GM23338 (cell line): ENCODE measurements at regions not wholly inside any gene's neighbourhood (a gene's known extent, or its start where the extent isn't known, plus 50 kb on each side); places are given as distances from the start of the nearest gene placed in this dataset.

Source experiments
- ATAC-seq: fragments of 200-7000 bp; cut with Tn5 transposase; 3 replicates; pipeline ENCODE4 v1.9.1; 2020
- DNase-seq: peaks from one replicate; pipeline ENCODE4 v3.0.0-alpha.2; 2015; ENCODE audit warnings: low spot score
- H2AFZ ChIP-seq: fragments of 200-600 bp; sonication (generic); 2 replicates; pipeline ENCODE4 v1.8.0; 2016; ENCODE audit warnings: antibody characterized with exemption, mild to moderate bottlenecking, moderate library complexity
- H3F3A ChIP-seq: fragments of 200-600 bp; sonication (generic); replicated peaks from 2 replicates; pipeline ENCODE4 v1.8.0; 2017; ENCODE audit warnings: antibody characterized with exemption, mixed run types, low read depth
- H3K27ac ChIP-seq: fragments of 200-600 bp; sonication (generic); 2 replicates; pipeline ENCODE4 v1.6.1; 2016; ENCODE audit warnings: low read depth
- H3K27me3 ChIP-seq: fragments of 200-600 bp; sonication (generic); 2 replicates; pipeline ENCODE4 v1.8.0; 2016; ENCODE audit warnings: mild to moderate bottlenecking, mixed run types, moderate library complexity; ENCODE audit not compliant: insufficient read depth
- H3K36me3 ChIP-seq: fragments of 200-600 bp; sonication (generic); 2 replicates; pipeline ENCODE4 v1.8.0; 2016; ENCODE audit warnings: mild to moderate bottlenecking; ENCODE audit not compliant: insufficient read depth
- H3K4me1 ChIP-seq: fragments of 200-600 bp; sonication (generic); 2 replicates; pipeline ENCODE4 v1.8.0; 2016; ENCODE audit warnings: mild to moderate bottlenecking, moderate library complexity; ENCODE audit not compliant: insufficient read depth
- H3K4me2 ChIP-seq: fragments of 200-600 bp; sonication (generic); 2 replicates; pipeline ENCODE4 v1.7.1; 2017; ENCODE audit warnings: mixed run types
- H3K4me3 ChIP-seq: fragments of 200-600 bp; sonication (generic); 2 replicates; pipeline ENCODE4 v1.6.1; 2016; ENCODE audit warnings: mixed run types
- H3K79me2 ChIP-seq: fragments of 200-600 bp; sonication (generic); replicated peaks from 2 replicates; pipeline ENCODE4 v1.8.0; 2017; ENCODE audit warnings: mild to moderate bottlenecking; ENCODE audit not compliant: insufficient read depth
- H3K9me2 ChIP-seq: fragments of 200-600 bp; sonication (generic); 2 replicates; pipeline ENCODE4 v1.8.0; 2017; ENCODE audit not compliant: insufficient read depth
- H4K20me1 ChIP-seq: fragments of 200-600 bp; sonication (generic); replicated peaks from 2 replicates; pipeline ENCODE4 v1.8.0; 2017; ENCODE audit warnings: mild to moderate bottlenecking; ENCODE audit not compliant: insufficient read depth
- H3K27ac Mint-ChIP-seq: 2 replicates; pipeline ENCODE4 v1.8.0; 2020; ENCODE audit warnings: inconsistent platforms, mild to moderate bottlenecking, moderate library complexity, mixed read lengths
- H3K27me3 Mint-ChIP-seq: 3 replicates; pipeline ENCODE4 v1.8.0; 2022; ENCODE audit warnings: low read depth, mild to moderate bottlenecking, moderate library complexity, mixed read lengths, inconsistent platforms; ENCODE audit not compliant: insufficient read depth, poor library complexity
- H3K36me3 Mint-ChIP-seq: 3 replicates; pipeline ENCODE4 v1.8.0; 2021; ENCODE audit warnings: low read depth, mild to moderate bottlenecking, inconsistent platforms, moderate library complexity, mixed read lengths
- H3K4me1 Mint-ChIP-seq: 3 replicates; pipeline ENCODE4 v1.8.0; 2020; ENCODE audit warnings: mild to moderate bottlenecking, inconsistent platforms, mixed read lengths
- H3K4me3 Mint-ChIP-seq: 3 replicates; pipeline ENCODE4 v1.8.0; 2021; ENCODE audit warnings: moderate library complexity, mild to moderate bottlenecking, inconsistent platforms, mixed read lengths
- H3K9me3 Mint-ChIP-seq: 3 replicates; pipeline ENCODE4 v1.8.0; 2020; ENCODE audit warnings: moderate library complexity, mild to moderate bottlenecking, inconsistent platforms, mixed read lengths
- CTCF ChIP-seq, 2 experiments: fragments of 200-600 bp in 1 of 2; sonication (generic) in 1 of 2; conservative IDR thresholded peaks; 2 replicates each; pipeline versions ENCODE4 v1.5.1 to v1.6.1; 2016 to 2017; ENCODE audit warnings: antibody characterized with exemption in 2 of 2, low read depth in 2 of 2, mild to moderate bottlenecking in 2 of 2, moderate library complexity in 1 of 2
- EZH2phosphoT487 ChIP-seq: fragments of 200-600 bp; sonication (generic); IDR thresholded peaks from one replicate; pipeline ENCODE4 v1.8.1; 2018; ENCODE audit warnings: antibody characterized with exemption; ENCODE audit not compliant: unreplicated experiment
- NANOG ChIP-seq: IDR thresholded peaks from 2 replicates; pipeline ENCODE4 v1.6.1; 2016; ENCODE audit warnings: antibody characterized with exemption, borderline replicate concordance
- ZNF114 ChIP-seq: fragments of 250-450 bp; sonication (Bioruptor Pico); IDR thresholded peaks from 2 replicates; pipeline ENCODE4 v1.5.0; 2020; ENCODE audit warnings: mild to moderate bottlenecking, moderate library complexity
- ZNF462 ChIP-seq: fragments of 250-450 bp; sonication (Bioruptor Pico); IDR thresholded peaks from 2 replicates; pipeline ENCODE4 v1.5.0; 2020; ENCODE audit warnings: mild to moderate bottlenecking, moderate library complexity
- TF ChIP-seq, protein P1 (sequence below): IDR thresholded peaks from 2 replicates; pipeline ENCODE4 v1.6.1; 2016; ENCODE audit warnings: antibody characterized with exemption

DNA sequence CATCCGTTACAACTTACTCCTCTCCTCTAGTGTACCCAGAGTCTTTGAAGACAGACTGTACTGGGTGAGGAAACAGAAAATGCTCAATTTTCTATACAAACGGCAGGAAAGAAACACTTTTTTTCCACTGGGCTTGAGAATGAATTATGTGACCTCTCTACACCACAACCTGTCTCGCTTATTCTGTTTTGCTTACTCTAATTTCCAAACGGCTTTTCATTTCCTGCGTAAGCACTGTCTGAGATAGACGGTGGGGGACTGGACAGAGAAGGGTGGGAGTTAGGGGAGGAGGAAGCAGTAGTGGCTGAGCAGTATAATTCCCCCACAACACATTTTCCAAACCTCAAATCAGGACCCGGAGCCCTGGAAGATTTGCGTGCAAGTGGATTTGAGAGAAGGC lies 191.4 kb upstream of the SDK2 start (continued):
- TF ChIP-seq NANOG (no peak), ZNF462 (CRISPR knock-in tag) (no peak)

DNA sequence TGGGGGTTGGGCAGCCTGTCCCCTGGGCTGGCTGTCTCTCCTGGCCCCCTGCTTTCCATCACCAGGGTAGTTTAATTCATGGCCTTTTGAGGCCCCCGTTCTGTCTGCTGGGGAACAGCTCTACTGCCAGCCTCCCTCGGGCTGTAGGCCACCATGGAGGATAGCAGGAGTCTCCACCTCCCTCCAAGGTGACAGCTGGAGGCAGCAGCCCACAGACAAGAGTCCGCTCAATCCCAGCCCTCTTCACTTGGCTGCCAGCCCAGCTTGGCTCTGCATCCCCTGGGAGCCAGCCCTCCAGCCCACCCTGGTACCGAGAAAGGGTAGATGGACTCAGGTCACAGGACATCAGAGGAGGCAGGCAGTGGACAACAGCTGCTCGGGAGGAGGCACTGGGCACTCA lies 194.6 kb upstream of the SDK2 start:
- no peaks in the 10 kb centered on the region; the same call in 2 of the 3 replicates for H3K4me1 Mint-ChIP-seq
- Histone ChIP-seq H3K79me2 (no peaks in the 10 kb centered on the region), H3K27ac (no peak overlapping the region), H3F3A (no peaks in the 10 kb centered on the region), H3K4me3 (no peak overlapping the region), H3K4me2 (no peak overlapping the region), H3K9me2 (no peaks in the 10 kb centered on the region), H2AFZ (no peak overlapping the region), H4K20me1 (no peaks in the 10 kb centered on the region), H3K4me1 (no peaks in the 10 kb centered on the region), H3K27me3 (no peaks in the 10 kb centered on the region), H3K36me3 (no peaks in the 10 kb centered on the region)
- no peak overlapping the region for H3K27ac Mint-ChIP-seq
- peaks cover 9% of the 10 kb centered on the region; the same call in 2 of the 3 replicates for H3K9me3 Mint-ChIP-seq
- H3K4me3 Mint-ChIP-seq = no peak overlapping the region
- DNase-seq (no peak), ATAC-seq (no peak)
- peaks cover 9% of the 10 kb centered on the region for H3K27me3 Mint-ChIP-seq
- H3K36me3 Mint-ChIP-seq = no peaks in the 10 kb centered on the region
- TF ChIP-seq EZH2phosphoT487 = no peak
- TF ChIP-seq CTCF (conservative IDR thresholded peaks at IDR 0.05; ENCODE audit: low read depth in 2 of 2) = no peak
- TF ChIP-seq ZNF114 (CRISPR knock-in tag) = no peak
- TF ChIP-seq, protein P1, sequence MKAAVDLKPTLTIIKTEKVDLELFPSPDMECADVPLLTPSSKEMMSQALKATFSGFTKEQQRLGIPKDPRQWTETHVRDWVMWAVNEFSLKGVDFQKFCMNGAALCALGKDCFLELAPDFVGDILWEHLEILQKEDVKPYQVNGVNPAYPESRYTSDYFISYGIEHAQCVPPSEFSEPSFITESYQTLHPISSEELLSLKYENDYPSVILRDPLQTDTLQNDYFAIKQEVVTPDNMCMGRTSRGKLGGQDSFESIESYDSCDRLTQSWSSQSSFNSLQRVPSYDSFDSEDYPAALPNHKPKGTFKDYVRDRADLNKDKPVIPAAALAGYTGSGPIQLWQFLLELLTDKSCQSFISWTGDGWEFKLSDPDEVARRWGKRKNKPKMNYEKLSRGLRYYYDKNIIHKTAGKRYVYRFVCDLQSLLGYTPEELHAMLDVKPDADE = no peak
- TF ChIP-seq ZNF462 (CRISPR knock-in tag) = no peak
